Muscle layer of duodenum (tissue), 2 donors: ENCODE measurements at regions not wholly inside any gene's neighbourhood (a gene's known extent, or its start where the extent isn't known, plus 50 kb on each side); places are given as distances from the start of the nearest gene placed in this dataset.

Experiments
- H3K27ac ChIP-seq: one replicate; pipeline ENCODE4 v1.7.0; 2013; ENCODE audit warnings: mild to moderate bottlenecking, low read length
- H3K27me3 ChIP-seq: one replicate; pipeline ENCODE4 v1.7.0; 2013; ENCODE audit warnings: low read depth, mild to moderate bottlenecking, control low read depth, low read length
- H3K36me3 ChIP-seq, 2 donors: one replicate each; pipeline ENCODE4 v1.7.0; 2013; ENCODE audit warnings: low read length in 2 of 2, control low read depth in 1 of 2, mild to moderate bottlenecking in 1 of 2; ENCODE audit not compliant: insufficient read depth in 2 of 2, control insufficient read depth in 1 of 2
- H3K4me1 ChIP-seq, 2 donors: one replicate each; pipeline ENCODE4 v1.7.0; 2013; ENCODE audit warnings: low read length in 2 of 2, mild to moderate bottlenecking in 2 of 2, control low read depth in 1 of 2, moderate library complexity in 1 of 2; ENCODE audit not compliant: insufficient read depth in 2 of 2, control insufficient read depth in 1 of 2
- H3K4me3 ChIP-seq, 2 donors: one replicate each; pipeline ENCODE4 v1.7.0; 2013; ENCODE audit warnings: low read length in 2 of 2, low read depth in 1 of 2, mild to moderate bottlenecking in 1 of 2
- H3K9me3 ChIP-seq, 2 donors: one replicate each; pipeline ENCODE4 v1.7.0; 2013; ENCODE audit warnings: low read length in 2 of 2, control low read depth in 1 of 2, mild to moderate bottlenecking in 1 of 2; ENCODE audit not compliant: control insufficient read depth in 1 of 2
- donor health status: healthy.

DNA sequence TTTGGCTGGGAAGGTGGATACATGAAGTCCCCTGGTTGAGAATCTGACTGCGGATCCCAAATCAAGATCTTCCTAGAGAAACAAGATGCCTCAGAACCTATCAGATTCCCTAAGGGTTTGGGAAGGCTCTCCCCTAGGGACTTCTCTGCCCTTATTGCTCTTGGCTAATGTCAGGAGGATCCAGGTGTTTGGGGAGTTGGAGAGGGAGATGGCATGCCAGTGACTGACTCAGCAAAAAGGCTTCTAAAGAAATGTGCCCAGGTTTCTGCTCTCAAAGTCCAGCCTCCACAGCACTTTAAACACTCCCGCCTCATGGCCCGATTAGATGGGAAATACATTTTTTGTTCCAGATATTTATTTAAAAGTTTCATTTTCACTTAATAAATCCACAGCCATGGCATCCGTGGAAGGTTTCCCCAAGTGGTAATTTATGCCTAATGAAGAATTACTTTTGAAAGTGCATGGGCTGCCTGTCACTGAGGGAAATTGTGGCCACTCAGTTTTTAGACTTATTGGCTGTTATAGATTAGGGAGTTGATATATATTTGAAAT, 156.4 kb downstream of the OSR1 start:
- no peak overlapping the region for H3K27ac ChIP-seq
- H3K4me1 ChIP-seq, result no peaks in the 10 kb centered on the region
- H3K9me3 ChIP-seq, result no peaks in the 10 kb centered on the region
- no peaks in the 10 kb centered on the region for H3K27me3 ChIP-seq
- no peaks in the 10 kb centered on the region for H3K36me3 ChIP-seq
- H3K4me3 ChIP-seq, result no peak overlapping the region

- H3K27ac ChIP-seq, result no peak overlapping the region
- no peaks in the 10 kb centered on the region for H3K27me3 ChIP-seq
- no peak overlapping the region for H3K4me3 ChIP-seq
- no peaks in the 10 kb centered on the region for H3K4me1 ChIP-seq
- no peaks in the 10 kb centered on the region for H3K9me3 ChIP-seq
- H3K36me3 ChIP-seq, result no peaks in the 10 kb centered on the region
Observed at GRCh38 chr2:19198381-19198780, 160.0 kb downstream of the OSR1 start.

DNA sequence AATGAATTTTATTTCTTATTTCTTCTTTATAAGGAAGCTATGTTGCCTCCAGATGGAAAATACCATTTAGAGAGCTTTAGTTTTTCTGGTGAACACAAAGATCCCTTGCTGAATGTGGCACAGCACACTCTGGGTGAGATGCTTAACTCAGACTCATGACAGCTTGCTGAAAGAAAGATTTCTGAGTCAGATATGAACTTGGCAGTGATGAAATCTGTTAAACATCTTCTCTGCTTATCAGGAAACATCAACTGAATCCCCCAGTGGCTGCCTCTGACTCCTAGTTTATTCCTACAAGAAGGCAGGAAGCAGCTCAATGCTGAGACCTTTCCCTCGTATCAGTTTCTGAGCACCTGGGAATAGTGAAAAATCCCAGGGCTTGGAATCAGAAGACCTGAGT, 162.8 kb downstream of the OSR1 start:
- no peaks in the 10 kb centered on the region for H3K27me3 ChIP-seq
- H3K36me3 ChIP-seq, result no peaks in the 10 kb centered on the region
- H3K27ac ChIP-seq, result no peak overlapping the region
- H3K4me3 ChIP-seq, result no peak overlapping the region
- no peaks in the 10 kb centered on the region for H3K4me1 ChIP-seq
- H3K9me3 ChIP-seq, result no peaks in the 10 kb centered on the region

DNA sequence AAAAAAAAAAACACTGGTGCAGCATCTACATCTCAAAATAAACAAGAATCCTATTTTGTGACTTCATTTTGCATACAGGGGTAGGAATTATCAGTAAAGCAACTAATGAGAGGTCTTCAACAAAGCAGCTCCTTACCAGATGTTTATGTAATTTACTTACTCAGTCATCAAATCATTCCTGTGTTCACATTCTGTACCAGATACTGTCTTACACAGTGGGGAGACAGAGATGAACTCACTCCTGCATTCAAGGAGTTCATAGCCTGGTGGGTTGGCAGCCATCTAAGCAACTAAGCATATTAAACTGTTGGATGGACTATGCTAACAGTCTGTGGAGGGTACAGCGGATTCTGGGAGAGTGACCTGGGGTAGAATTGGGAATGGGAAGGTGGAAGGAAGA, 169.0 kb downstream of the OSR1 start:
- H3K4me1 ChIP-seq, result no peaks in the 10 kb centered on the region
- H3K27ac ChIP-seq, result no peak overlapping the region
- H3K9me3 ChIP-seq, result no peaks in the 10 kb centered on the region
- no peak overlapping the region for H3K4me3 ChIP-seq
- H3K36me3 ChIP-seq, result no peaks in the 10 kb centered on the region
- H3K27me3 ChIP-seq, result no peaks in the 10 kb centered on the region

DNA sequence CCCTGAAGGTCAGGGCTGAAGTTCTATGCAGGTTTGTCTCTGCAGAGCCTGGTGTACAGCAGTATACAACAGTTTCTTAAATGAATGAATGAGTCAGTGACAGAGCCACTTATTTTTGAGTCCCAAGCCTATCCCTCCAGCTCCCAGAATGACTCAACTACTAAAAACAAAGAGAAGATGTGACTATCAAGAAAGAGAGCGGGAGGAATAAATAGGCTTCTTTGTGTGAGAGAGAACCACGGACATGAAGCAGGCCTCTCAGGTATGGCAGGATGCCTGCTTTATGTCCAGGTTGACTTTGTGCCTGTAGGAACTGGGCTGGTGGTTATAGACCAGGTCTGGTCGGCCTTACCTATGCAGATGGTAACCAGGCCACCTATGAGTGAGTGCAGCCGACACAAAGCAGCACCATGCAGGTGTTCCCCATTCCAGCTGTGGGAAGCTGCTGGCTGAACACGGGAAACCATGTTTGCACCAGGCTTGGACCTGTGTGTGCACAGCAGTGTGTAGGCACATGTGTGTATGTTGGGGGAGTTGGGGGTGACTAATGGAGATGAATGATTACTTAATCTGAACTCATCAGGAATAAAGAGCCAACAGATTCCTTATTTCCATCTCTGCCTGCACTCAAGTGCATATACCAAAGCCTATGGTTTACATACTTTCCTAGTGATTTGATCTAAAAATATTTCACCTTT, 171.0 kb downstream of the OSR1 start:
- Histone ChIP-seq H3K36me3 (no peaks in the 10 kb centered on the region), H3K27ac (no peak overlapping the region), H3K27me3 (no peaks in the 10 kb centered on the region), H3K4me1 (no peaks in the 10 kb centered on the region), H3K4me3 (no peak overlapping the region), H3K9me3 (no peaks in the 10 kb centered on the region)

- Histone ChIP-seq H3K27ac (no peak overlapping the region), H3K4me1 (no peaks in the 10 kb centered on the region), H3K27me3 (no peaks in the 10 kb centered on the region), H3K9me3 (peaks cover 0 to 6% of the 10 kb centered on the region in 2 donors), H3K4me3 (no peak overlapping the region), H3K36me3 (no peaks in the 10 kb centered on the region)
Observed at GRCh38 chr2:19185086-19185485, 173.3 kb downstream of the OSR1 start.

DNA sequence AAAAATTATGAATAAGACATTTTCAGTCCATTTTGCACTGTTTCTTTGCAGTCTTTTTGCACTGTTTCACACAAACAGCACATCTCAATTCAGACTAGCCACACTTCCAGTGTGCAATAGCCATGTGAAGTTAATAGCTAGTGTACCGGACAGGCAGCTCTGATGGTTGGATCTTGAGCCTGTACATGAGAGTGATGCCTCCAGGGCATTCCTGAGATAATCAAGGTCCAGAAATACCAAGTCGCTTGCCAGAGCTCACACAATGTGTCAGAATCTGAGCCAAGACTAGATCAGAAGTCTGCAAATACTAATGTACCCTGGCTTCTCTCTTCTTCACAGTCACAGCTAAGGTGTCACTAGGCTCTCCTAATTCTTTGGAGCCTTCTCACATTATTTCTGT, 180.2 kb downstream of the OSR1 start:
- H3K9me3 ChIP-seq, result peaks cover 0 to 6% of the 10 kb centered on the region in 2 donors
- H3K4me1 ChIP-seq, result no peaks in the 10 kb centered on the region
- no peak overlapping the region for H3K27ac ChIP-seq
- no peaks in the 10 kb centered on the region for H3K36me3 ChIP-seq
- H3K4me3 ChIP-seq, result no peak overlapping the region
- no peaks in the 10 kb centered on the region for H3K27me3 ChIP-seq

- Histone ChIP-seq H3K27me3 (no peaks in the 10 kb centered on the region), H3K36me3 (no peaks in the 10 kb centered on the region), H3K4me1 (no peaks in the 10 kb centered on the region), H3K9me3 (peaks cover 0 to 6% of the 10 kb centered on the region in 2 donors), H3K4me3 (no peak overlapping the region), H3K27ac (no peak overlapping the region)
Observed at GRCh38 chr2:19176977-19177376, 181.4 kb downstream of the OSR1 start.

DNA sequence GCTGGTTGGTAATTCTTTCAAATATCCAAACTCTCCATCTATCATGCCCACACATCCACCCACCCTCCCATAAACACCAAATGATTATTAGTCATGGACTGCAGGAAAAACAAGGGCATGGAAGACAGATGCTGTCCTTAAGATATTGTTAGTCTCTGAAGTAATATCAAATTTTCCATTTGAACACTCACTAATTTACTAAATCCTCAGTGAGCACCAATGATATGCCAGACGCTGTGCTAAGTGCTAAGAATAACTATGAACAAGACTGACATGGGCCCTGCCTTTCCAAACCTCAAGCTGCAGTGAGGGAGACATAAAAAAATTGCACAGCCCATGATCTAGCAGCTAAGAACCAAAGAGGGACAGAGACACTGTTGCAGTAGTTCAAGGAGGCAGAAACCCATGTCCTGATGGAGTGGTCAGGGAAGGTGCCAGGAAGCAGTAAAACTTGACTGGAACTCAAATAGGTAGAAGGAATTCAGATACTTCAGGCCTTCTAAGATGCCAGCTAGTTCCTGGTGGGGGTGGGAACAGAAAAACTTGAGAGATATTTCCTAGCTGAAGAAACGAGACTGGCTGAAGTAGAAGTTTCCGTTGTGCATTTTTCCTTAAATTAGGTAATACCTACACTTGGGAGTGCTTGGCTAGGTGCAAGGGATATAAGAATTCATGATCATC, 182.1 kb downstream of the OSR1 start:
- H3K4me1 ChIP-seq, result no peaks in the 10 kb centered on the region
- H3K4me3 ChIP-seq, result no peak overlapping the region
- H3K9me3 ChIP-seq, result peaks cover 0 to 6% of the 10 kb centered on the region in 2 donors
- no peak overlapping the region for H3K27ac ChIP-seq
- H3K27me3 ChIP-seq, result no peaks in the 10 kb centered on the region
- H3K36me3 ChIP-seq, result no peaks in the 10 kb centered on the region

DNA sequence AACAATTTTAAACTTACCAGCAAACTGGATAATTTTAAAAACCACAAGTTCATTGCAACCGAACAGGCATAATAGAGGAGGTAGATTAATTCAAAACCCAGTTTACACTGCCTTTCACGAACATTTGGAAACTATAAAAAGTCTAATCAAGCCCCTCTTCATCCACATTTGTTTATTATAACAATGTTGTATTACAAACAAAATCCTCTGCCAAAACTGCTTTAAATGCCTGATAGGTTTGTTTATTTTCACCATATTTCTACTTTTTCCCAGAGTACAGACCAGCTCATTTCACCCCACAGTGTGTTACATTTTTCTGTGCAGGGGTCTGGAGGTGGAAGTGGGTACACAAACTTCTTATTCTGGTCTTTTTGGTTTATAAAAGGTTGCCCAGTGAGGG, 184.2 kb downstream of the OSR1 start:
- Histone ChIP-seq H3K4me3 (no peak overlapping the region), H3K9me3 (no peaks in the 10 kb centered on the region), H3K4me1 (no peaks in the 10 kb centered on the region), H3K27ac (no peak overlapping the region), H3K27me3 (no peaks in the 10 kb centered on the region), H3K36me3 (no peaks in the 10 kb centered on the region)

- Histone ChIP-seq H3K36me3 (no peaks in the 10 kb centered on the region), H3K27ac (no peak overlapping the region), H3K4me1 (no peaks in the 10 kb centered on the region), H3K9me3 (no peaks in the 10 kb centered on the region), H3K27me3 (no peaks in the 10 kb centered on the region), H3K4me3 (no peak overlapping the region)
Observed at GRCh38 chr2:19171409-19171808, 187.0 kb downstream of the OSR1 start.
